ENCODE measurements at regions not wholly inside any gene's neighbourhood (a gene's known extent, or its start where the extent isn't known, plus 50 kb on each side); places are given as distances from the start of the nearest gene placed in this dataset.
"Not testable (repeated sequence)": the region's sequence is repeated elsewhere in the genome, so short reads cannot be mapped to it uniquely, and the experiment has no call there.

DNA sequence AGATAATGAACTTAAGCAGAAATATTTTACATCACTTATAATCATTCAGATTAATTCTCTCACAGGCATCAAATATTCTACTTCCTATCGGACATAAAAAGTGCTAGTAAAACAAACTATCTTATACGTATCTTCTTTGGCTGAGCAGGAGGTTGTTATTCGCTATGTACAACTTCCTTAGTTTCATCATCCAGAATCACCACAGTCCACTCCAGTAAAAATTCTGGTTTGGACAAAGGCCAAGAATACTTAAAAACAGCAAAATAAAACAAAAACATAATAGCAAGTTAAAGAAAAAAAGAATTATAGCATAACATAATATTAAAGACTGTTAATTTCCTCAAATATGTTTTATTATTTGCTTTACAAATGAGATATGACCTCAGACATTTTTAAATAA, 1077.1 kb upstream of the CELF4 start:
- no peak for DNase-seq
- H3K9me3 ChIP-seq (ENCODE audit: control insufficient read depth in 1 of 2, low read length in 2 of 2), result no peaks in the 10 kb centered on the region
- no peak overlapping the region for H3K4me3 Mint-ChIP-seq
- intact Hi-C loops (cut with micrococcal nuclease), result no loop called here
- H3K4me1 ChIP-seq (ENCODE audit: insufficient read depth, low read length), result no peaks in the 10 kb centered on the region
- no peaks in the 10 kb centered on the region for H3K27me3 ChIP-seq (ENCODE audit: insufficient read depth, low read length)
- H3K4me3 ChIP-seq (ENCODE audit: low read length in 2 of 2), result no peak overlapping the region
- H3K36me3 ChIP-seq (ENCODE audit: insufficient read depth, low read length), result no peaks in the 10 kb centered on the region
- H3K27ac Mint-ChIP-seq, result no peak overlapping the region
- no peaks in the 10 kb centered on the region for H3K36me3 Mint-ChIP-seq
- H3K9me3 Mint-ChIP-seq, result peaks cover 2 to 21% (median 12%) of the 10 kb centered on the region in 8 donors
- H3K27ac ChIP-seq (ENCODE audit: low read depth, low read length), result no peak overlapping the region
- POLR2A ChIA-PET (ENCODE audit: partially characterized antibody), result no interaction called here
- no peaks in the 10 kb centered on the region for H3K4me1 Mint-ChIP-seq
- CTCF ChIA-PET (ENCODE audit: partially characterized antibody), result no interaction called here
- H3K27me3 Mint-ChIP-seq, result no peaks in the 10 kb centered on the region

DNA sequence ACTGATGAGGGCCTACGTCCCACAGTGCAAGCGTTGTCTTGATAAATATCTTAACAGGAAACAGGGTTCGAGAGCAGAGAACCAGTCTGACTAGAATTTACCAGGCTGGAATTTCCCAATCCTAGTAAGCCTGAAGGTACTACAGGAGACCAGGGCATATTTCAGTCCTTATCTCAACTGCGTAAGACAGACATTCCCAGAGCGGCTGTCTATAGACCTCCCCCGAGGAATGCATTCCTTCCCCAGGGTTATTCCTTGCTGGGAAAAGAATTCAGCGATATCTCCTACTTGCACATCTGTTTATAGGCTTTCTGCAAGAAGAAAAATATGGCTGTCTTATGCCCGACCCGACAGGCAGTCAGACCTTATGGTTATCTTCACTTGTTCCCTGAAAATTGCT, 1074.1 kb upstream of the CELF4 start:
- intact Hi-C loops (cut with micrococcal nuclease); H3K4me1 ChIP-seq (ENCODE audit: insufficient read depth, low read length); H3K27me3 ChIP-seq (ENCODE audit: insufficient read depth, low read length); H3K27me3 Mint-ChIP-seq; H3K4me3 ChIP-seq (ENCODE audit: low read length in 2 of 2); H3K36me3 Mint-ChIP-seq; H3K4me1 Mint-ChIP-seq; CTCF ChIA-PET (ENCODE audit: partially characterized antibody); POLR2A ChIA-PET (ENCODE audit: partially characterized antibody); H3K9me3 ChIP-seq (ENCODE audit: control insufficient read depth in 1 of 2, low read length in 2 of 2); H3K27ac ChIP-seq (ENCODE audit: low read depth, low read length); H3K36me3 ChIP-seq (ENCODE audit: insufficient read depth, low read length); DNase-seq; H3K27ac Mint-ChIP-seq; H3K4me3 Mint-ChIP-seq: not testable (repeated sequence)
- peaks cover 0 to 21% (median 12%) of the 10 kb centered on the region in 8 donors for H3K9me3 Mint-ChIP-seq

DNA sequence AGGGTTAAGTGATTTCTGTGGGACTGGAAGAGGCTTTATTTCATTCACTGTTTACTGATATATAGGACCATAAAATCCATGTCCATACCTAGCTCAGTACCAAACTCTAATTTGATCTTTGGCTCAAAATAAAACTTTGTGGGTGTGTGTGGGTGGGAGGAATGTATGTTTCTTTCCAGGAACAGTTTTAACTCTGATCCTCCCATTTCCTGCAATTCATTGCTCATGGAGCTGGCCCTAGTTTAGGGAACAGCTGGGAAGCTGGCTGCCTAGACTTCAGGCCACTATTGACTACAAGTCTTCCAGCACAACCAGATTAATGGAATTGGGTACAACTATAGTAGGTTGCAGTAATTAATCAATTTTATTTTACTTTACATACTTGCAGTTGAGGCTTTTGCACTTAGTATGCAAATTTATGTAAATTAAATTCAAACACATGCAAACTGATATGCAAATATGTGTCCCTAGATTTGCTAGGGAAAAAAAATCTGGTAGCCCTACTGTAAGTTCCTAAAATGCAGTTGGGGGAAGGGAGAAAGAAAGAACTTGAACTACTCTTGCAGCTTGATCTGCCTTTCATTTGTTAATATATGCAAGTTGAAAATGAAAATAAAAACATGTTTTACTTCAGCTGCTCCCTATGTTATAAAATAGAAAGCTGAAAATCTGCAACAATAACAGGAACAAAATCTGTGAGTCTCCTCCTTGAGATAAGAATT, 1070.3 kb upstream of the CELF4 start:
- intact Hi-C loops (cut with micrococcal nuclease), result no loop called here
- Histone ChIP-seq H3K4me3 (ENCODE audit: low read length in 2 of 2) (no peak overlapping the region), H3K9me3 (ENCODE audit: control insufficient read depth in 1 of 2, low read length in 2 of 2) (no peaks in the 10 kb centered on the region), H3K27ac (ENCODE audit: low read depth, low read length) (no peak overlapping the region), H3K27me3 (ENCODE audit: insufficient read depth, low read length) (no peaks in the 10 kb centered on the region), H3K36me3 (ENCODE audit: insufficient read depth, low read length) (no peaks in the 10 kb centered on the region), H3K4me1 (ENCODE audit: insufficient read depth, low read length) (no peaks in the 10 kb centered on the region)
- ChIA-PET CTCF (ENCODE audit: partially characterized antibody) (interaction anchor here (0.8 kb wide), 1 partner anchor 12 kb away, joined by 3 read pairs; no protein-coding TSS in a partner anchor), POLR2A (ENCODE audit: partially characterized antibody) (no interaction called here)
- Mint-ChIP-seq H3K9me3 (peaks cover 0 to 20% (median 14%) of the 10 kb centered on the region in 8 donors), H3K4me3 (no peak overlapping the region), H3K4me1 (no peaks in the 10 kb centered on the region), H3K36me3 (no peaks in the 10 kb centered on the region), H3K27me3 (no peaks in the 10 kb centered on the region), H3K27ac (no peak overlapping the region)
- no peak for DNase-seq

DNA sequence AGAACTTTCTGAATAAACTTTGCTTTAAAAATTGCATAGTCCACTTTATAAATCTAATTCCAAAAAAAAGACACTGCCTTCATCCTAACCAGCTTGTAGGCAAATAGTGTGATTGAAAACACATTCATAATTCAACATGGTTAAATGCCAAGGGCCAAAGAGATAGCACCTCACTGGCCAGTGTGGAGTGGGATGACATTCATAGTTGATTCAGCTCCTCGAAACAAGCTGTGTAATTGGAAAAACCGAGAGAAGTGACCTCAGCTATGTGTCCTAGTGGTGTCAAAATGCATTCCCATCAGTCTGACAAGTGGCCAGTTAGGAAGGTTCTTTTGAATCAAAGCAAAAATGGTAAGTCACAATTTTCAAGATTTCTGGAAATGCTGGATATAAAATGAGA, 1068.5 kb upstream of the CELF4 start:
- intact Hi-C loops (cut with micrococcal nuclease), result no loop called here
- Histone ChIP-seq H3K27ac (ENCODE audit: low read depth, low read length) (no peak overlapping the region), H3K27me3 (ENCODE audit: insufficient read depth, low read length) (no peaks in the 10 kb centered on the region), H3K9me3 (ENCODE audit: control insufficient read depth in 1 of 2, low read length in 2 of 2) (no peaks in the 10 kb centered on the region), H3K4me3 (ENCODE audit: low read length in 2 of 2) (no peak overlapping the region), H3K4me1 (ENCODE audit: insufficient read depth, low read length) (no peaks in the 10 kb centered on the region), H3K36me3 (ENCODE audit: insufficient read depth, low read length) (no peaks in the 10 kb centered on the region)
- H3K9me3 Mint-ChIP-seq, result peaks cover 0 to 10% (median 6%) of the 10 kb centered on the region in 8 donors
- H3K27ac Mint-ChIP-seq, result no peak overlapping the region
- POLR2A ChIA-PET (ENCODE audit: partially characterized antibody), result no interaction called here
- no peaks in the 10 kb centered on the region for H3K27me3 Mint-ChIP-seq
- CTCF ChIA-PET (ENCODE audit: partially characterized antibody), result no interaction called here
- no peak for DNase-seq
- no peak overlapping the region for H3K4me3 Mint-ChIP-seq
- H3K36me3 Mint-ChIP-seq, result no peaks in the 10 kb centered on the region
- H3K4me1 Mint-ChIP-seq, result no peaks in the 10 kb centered on the region

DNA sequence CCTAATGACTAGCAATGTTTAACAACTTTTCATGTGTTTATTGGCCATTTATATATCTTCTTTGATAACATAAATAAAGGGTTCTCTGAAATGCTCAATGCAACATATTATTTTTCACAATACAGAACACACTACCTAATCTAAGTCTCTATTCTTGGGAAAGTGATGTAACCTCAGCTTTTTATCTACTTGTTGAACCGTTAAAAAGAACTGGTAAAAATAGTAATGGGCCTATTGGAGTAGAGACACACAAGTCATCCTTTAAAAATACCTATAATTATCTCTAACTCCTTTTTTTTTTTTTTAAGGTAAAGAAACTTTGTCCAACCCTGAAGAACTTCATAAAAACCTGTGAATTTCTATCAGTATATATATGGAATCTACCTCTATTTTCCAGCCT, 1067.7 kb upstream of the CELF4 start:
- peaks cover 0 to 5% (median 1%) of the 10 kb centered on the region in 8 donors for H3K9me3 Mint-ChIP-seq
- DNase-seq, result no peak
- no peaks in the 10 kb centered on the region for H3K27me3 ChIP-seq (ENCODE audit: insufficient read depth, low read length)
- no peaks in the 10 kb centered on the region for H3K4me1 Mint-ChIP-seq
- no peak overlapping the region for H3K27ac Mint-ChIP-seq
- no peaks in the 10 kb centered on the region for H3K27me3 Mint-ChIP-seq
- ChIA-PET POLR2A (ENCODE audit: partially characterized antibody) (no interaction called here), CTCF (ENCODE audit: partially characterized antibody) (no interaction called here)
- no peaks in the 10 kb centered on the region for H3K9me3 ChIP-seq (ENCODE audit: control insufficient read depth in 1 of 2, low read length in 2 of 2)
- no peak overlapping the region for H3K4me3 Mint-ChIP-seq
- H3K36me3 Mint-ChIP-seq, result no peaks in the 10 kb centered on the region
- no peak overlapping the region for H3K27ac ChIP-seq (ENCODE audit: low read depth, low read length)
- intact Hi-C loops (cut with micrococcal nuclease), result no loop called here
- H3K4me1 ChIP-seq (ENCODE audit: insufficient read depth, low read length), result no peaks in the 10 kb centered on the region
- H3K36me3 ChIP-seq (ENCODE audit: insufficient read depth, low read length), result no peaks in the 10 kb centered on the region
- no peak overlapping the region for H3K4me3 ChIP-seq (ENCODE audit: low read length in 2 of 2)

DNA sequence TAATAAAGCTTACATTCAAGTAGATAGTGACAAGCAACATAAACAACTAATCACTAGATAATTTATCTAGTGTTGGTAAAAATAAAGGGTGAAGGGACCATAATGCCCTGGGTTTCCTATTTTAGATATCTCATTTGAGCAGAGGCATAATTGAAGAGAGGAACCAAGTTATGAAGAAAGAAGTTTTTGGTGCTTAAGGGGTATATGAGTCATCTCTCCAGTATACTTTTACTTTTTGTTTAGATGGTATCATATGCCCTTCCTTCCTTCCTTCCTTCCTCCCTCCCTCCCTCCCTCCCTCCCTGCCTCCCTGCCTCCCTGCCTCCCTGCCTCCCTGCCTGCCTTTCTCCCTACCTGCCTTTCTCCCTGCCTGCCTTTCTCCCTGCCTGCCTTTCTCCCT, 1053.5 kb upstream of the CELF4 start:
- Histone ChIP-seq H3K27me3 (ENCODE audit: insufficient read depth, low read length) (no peaks in the 10 kb centered on the region), H3K27ac (ENCODE audit: low read depth, low read length) (no peak overlapping the region), H3K4me3 (ENCODE audit: low read length in 2 of 2) (no peak overlapping the region), H3K36me3 (ENCODE audit: insufficient read depth, low read length) (no peaks in the 10 kb centered on the region), H3K4me1 (ENCODE audit: insufficient read depth, low read length) (no peaks in the 10 kb centered on the region), H3K9me3 (ENCODE audit: control insufficient read depth in 1 of 2, low read length in 2 of 2) (no peaks in the 10 kb centered on the region)
- H3K27ac Mint-ChIP-seq, result no peak overlapping the region
- POLR2A ChIA-PET (ENCODE audit: partially characterized antibody), result no interaction called here
- H3K4me1 Mint-ChIP-seq, result peaks cover 0 to 1% (median 0%) of the 10 kb centered on the region in 4 donors
- intact Hi-C loops (cut with micrococcal nuclease), result no loop called here
- H3K27me3 Mint-ChIP-seq, result no peaks in the 10 kb centered on the region
- no peak overlapping the region for H3K4me3 Mint-ChIP-seq
- no peaks in the 10 kb centered on the region for H3K36me3 Mint-ChIP-seq
- DNase-seq, result no peak
- peaks cover 0 to 4% (median under 1%) of the 10 kb centered on the region in 8 donors for H3K9me3 Mint-ChIP-seq
- CTCF ChIA-PET (ENCODE audit: partially characterized antibody), result no interaction called here

DNA sequence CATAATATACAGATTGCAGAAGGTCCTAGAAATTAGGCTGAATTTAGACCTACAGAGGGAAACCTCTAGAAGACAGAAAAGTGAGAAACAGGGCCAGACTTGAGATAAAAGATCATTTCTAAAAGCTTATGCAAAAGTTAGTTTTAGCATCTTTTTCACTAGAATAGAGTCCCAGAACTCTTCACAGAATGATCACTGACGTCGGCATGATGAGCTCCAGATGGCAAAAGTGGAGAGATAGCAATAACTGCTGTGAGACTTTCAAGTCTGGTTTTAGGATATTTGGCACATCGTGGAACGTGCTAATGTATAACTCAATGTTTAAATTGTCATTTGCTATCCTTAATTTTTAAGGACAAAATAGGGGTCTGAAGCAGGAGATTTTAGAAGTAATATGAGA, 1050.7 kb upstream of the CELF4 start:
- Mint-ChIP-seq H3K27me3 (no peaks in the 10 kb centered on the region), H3K36me3 (no peaks in the 10 kb centered on the region), H3K4me3 (no peak overlapping the region), H3K27ac (no peak overlapping the region), H3K4me1 (peaks cover 0 to 5% (median under 1%) of the 10 kb centered on the region in 4 donors), H3K9me3 (peaks cover 0 to 4% (median under 1%) of the 10 kb centered on the region in 8 donors)
- POLR2A ChIA-PET (ENCODE audit: partially characterized antibody), result no interaction called here
- Histone ChIP-seq H3K27ac (ENCODE audit: low read depth, low read length) (no peak overlapping the region), H3K4me3 (ENCODE audit: low read length in 2 of 2) (no peak overlapping the region), H3K27me3 (ENCODE audit: insufficient read depth, low read length) (no peaks in the 10 kb centered on the region), H3K9me3 (ENCODE audit: control insufficient read depth in 1 of 2, low read length in 2 of 2) (no peaks in the 10 kb centered on the region), H3K4me1 (ENCODE audit: insufficient read depth, low read length) (no peaks in the 10 kb centered on the region), H3K36me3 (ENCODE audit: insufficient read depth, low read length) (no peaks in the 10 kb centered on the region)
- intact Hi-C loops (cut with micrococcal nuclease), result no loop called here
- no peak for DNase-seq
- CTCF ChIA-PET (ENCODE audit: partially characterized antibody), result no interaction called here

DNA sequence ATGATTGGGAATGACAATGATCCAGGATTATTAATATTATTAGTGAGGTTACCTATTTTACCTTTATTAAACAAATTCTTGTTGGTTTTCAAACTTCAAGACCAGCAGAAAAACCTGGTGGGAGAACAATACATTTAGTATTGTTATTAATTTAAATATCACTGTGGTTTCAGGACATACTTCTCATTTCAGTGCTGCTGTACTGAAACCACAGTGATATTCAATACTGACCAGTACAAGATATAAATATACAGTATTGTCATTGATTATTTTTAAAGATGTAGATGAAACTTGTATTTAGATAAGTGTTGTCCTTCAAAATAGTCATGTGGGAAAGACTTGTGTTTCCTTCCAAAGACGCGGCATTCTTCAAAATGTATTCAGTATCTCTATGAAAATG, 1047.3 kb upstream of the CELF4 start:
- Histone ChIP-seq H3K27ac (ENCODE audit: low read depth, low read length) (no peak overlapping the region), H3K4me1 (ENCODE audit: insufficient read depth, low read length) (no peaks in the 10 kb centered on the region), H3K36me3 (ENCODE audit: insufficient read depth, low read length) (no peaks in the 10 kb centered on the region), H3K4me3 (ENCODE audit: low read length in 2 of 2) (no peak overlapping the region), H3K9me3 (ENCODE audit: control insufficient read depth in 1 of 2, low read length in 2 of 2) (no peaks in the 10 kb centered on the region), H3K27me3 (ENCODE audit: insufficient read depth, low read length) (no peaks in the 10 kb centered on the region)
- peaks cover 0 to 11% (median 0%) of the 10 kb centered on the region in 4 donors for H3K4me1 Mint-ChIP-seq
- CTCF ChIA-PET (ENCODE audit: partially characterized antibody), result no interaction called here
- no peak overlapping the region for H3K27ac Mint-ChIP-seq
- POLR2A ChIA-PET (ENCODE audit: partially characterized antibody), result no interaction called here
- H3K36me3 Mint-ChIP-seq, result no peaks in the 10 kb centered on the region
- H3K9me3 Mint-ChIP-seq, result peaks cover 0 to 4% (median 0%) of the 10 kb centered on the region in 8 donors
- intact Hi-C loops (cut with micrococcal nuclease), result no loop called here
- no peak for DNase-seq
- H3K27me3 Mint-ChIP-seq, result no peaks in the 10 kb centered on the region
- no peak overlapping the region for H3K4me3 Mint-ChIP-seq

Measured in CD4-positive, alpha-beta memory T cell (primary cell).